ENCODE measurements at regions not wholly inside any gene's neighbourhood (a gene's known extent, or its start where the extent isn't known, plus 50 kb on each side); places are given as distances from the start of the nearest gene placed in this dataset.

DNA sequence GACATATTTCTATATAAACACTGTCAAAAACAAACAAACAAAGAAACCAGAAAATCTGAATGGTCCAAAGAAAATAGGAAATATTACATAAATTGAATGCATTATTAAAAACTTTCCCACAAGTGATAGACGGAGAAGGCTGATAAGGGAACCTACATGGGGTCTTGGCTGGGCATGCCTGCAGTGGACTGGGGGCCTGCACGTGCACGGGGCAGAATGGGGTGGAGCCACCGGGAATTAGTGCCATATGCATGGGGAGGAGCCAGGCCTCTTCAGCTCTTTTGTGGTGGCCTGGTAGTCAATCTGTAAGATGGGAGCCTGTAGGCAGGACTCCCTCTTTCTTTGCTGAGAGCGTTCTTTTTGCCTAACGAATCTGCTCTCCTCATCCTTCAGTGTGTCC lies 1031.7 kb upstream of the FBXO33 start:
- no peaks in the 10 kb centered on the region for H3K4me1 ChIP-seq (ENCODE audit: control insufficient read depth in 4 of 4, insufficient read depth in 4 of 4, low read length in 3 of 4)
- no peak overlapping the region for H3K9ac ChIP-seq (ENCODE audit: low read depth in 1 of 2, low read length in 2 of 2)
- H3K27ac ChIP-seq (ENCODE audit: low read depth in 1 of 2, low read length in 2 of 2), result no peak overlapping the region
- no peak overlapping the region for H3K4me3 ChIP-seq (ENCODE audit: low read depth in 1 of 3, low read length in 3 of 3)
- H3K9me3 ChIP-seq (ENCODE audit: control insufficient read depth in 4 of 4, low read length in 3 of 4), result peaks cover 0 to 12% (median 3%) of the 10 kb centered on the region in 4 donors
- TF ChIP-seq, protein P1, sequence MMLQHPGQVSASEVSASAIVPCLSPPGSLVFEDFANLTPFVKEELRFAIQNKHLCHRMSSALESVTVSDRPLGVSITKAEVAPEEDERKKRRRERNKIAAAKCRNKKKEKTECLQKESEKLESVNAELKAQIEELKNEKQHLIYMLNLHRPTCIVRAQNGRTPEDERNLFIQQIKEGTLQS (IDR thresholded peaks at IDR 0.05), result no peak
- WGBS, result 74% methylated on average over 6 of the region's 6 CpGs
- DNase-seq (ENCODE audit: low spot score), result no peak
- H3K27me3 ChIP-seq (ENCODE audit: control insufficient read depth in 4 of 4, insufficient read depth in 4 of 4, low read length in 3 of 4), result no peaks in the 10 kb centered on the region
- H3K36me3 ChIP-seq (ENCODE audit: control insufficient read depth in 4 of 4, insufficient read depth in 3 of 4, low read depth in 1 of 4, low read length in 3 of 4), result no peaks in the 10 kb centered on the region

DNA sequence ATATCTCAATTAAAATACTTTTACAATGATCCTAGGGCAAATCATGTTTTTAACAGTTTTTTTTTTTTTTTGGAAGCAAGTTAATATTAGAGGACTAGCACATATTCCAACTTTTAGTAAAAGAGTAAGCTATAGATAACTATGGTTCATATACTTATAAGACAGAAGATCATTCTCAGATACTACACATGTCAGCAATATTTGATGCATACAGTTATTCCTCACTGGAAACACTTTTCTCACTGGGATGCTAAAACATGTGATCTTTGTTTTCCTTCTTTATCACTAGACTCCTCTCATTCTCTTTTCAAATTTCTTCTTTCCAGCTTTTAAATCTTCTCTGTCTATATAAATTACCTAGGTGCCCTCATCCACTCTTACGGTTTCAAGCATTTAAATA lies 1020.4 kb upstream of the FBXO33 start:
- TF ChIP-seq RXRA (IDR thresholded peaks at IDR 0.05) (no peak), FOXA1 (IDR thresholded peaks at IDR 0.05) (no peak)
- TF ChIP-seq, protein P2, sequence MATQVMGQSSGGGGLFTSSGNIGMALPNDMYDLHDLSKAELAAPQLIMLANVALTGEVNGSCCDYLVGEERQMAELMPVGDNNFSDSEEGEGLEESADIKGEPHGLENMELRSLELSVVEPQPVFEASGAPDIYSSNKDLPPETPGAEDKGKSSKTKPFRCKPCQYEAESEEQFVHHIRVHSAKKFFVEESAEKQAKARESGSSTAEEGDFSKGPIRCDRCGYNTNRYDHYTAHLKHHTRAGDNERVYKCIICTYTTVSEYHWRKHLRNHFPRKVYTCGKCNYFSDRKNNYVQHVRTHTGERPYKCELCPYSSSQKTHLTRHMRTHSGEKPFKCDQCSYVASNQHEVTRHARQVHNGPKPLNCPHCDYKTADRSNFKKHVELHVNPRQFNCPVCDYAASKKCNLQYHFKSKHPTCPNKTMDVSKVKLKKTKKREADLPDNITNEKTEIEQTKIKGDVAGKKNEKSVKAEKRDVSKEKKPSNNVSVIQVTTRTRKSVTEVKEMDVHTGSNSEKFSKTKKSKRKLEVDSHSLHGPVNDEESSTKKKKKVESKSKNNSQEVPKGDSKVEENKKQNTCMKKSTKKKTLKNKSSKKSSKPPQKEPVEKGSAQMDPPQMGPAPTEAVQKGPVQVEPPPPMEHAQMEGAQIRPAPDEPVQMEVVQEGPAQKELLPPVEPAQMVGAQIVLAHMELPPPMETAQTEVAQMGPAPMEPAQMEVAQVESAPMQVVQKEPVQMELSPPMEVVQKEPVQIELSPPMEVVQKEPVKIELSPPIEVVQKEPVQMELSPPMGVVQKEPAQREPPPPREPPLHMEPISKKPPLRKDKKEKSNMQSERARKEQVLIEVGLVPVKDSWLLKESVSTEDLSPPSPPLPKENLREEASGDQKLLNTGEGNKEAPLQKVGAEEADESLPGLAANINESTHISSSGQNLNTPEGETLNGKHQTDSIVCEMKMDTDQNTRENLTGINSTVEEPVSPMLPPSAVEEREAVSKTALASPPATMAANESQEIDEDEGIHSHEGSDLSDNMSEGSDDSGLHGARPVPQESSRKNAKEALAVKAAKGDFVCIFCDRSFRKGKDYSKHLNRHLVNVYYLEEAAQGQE (IDR thresholded peaks at IDR 0.05), result no peak
- 91% methylated on average over 1 of the region's 1 CpG for WGBS
- DNase-seq (ENCODE audit: low spot score), result no peak
- Histone ChIP-seq H3K4me3 (ENCODE audit: low read depth in 1 of 3, low read length in 3 of 3) (no peak overlapping the region), H3K9me3 (ENCODE audit: control insufficient read depth in 4 of 4, low read length in 3 of 4) (no peaks in the 10 kb centered on the region), H3K27ac (ENCODE audit: low read depth in 1 of 2, low read length in 2 of 2) (no peak overlapping the region), H3K9ac (ENCODE audit: low read depth in 1 of 2, low read length in 2 of 2) (no peak overlapping the region), H3K4me1 (ENCODE audit: control insufficient read depth in 4 of 4, insufficient read depth in 4 of 4, low read length in 3 of 4) (no peaks in the 10 kb centered on the region), H3K36me3 (ENCODE audit: control insufficient read depth in 4 of 4, insufficient read depth in 3 of 4, low read depth in 1 of 4, low read length in 3 of 4) (no peaks in the 10 kb centered on the region), H3K27me3 (ENCODE audit: control insufficient read depth in 4 of 4, insufficient read depth in 4 of 4, low read length in 3 of 4) (no peaks in the 10 kb centered on the region)

DNA sequence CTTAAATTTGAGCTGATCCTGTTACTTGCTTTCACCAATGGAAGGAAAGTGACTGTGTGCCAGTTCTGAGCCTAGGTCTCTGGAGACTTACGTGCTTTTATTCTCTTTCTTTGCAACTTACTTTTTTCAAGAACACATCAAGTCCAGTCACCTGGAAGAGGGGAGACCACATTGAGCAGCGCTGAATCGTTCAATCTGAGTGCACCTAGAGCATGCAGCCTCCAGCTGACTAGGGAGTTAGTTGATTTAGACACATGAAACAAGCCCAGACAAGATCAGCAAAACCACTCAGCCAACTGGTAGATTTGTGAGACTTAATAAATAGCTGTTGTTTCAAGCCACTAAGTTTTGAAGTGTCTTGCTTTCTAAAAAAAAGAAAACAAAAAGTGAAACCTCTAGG lies 1014.8 kb upstream of the FBXO33 start:
- Histone ChIP-seq H3K36me3 (ENCODE audit: control insufficient read depth in 4 of 4, insufficient read depth in 3 of 4, low read depth in 1 of 4, low read length in 3 of 4) (no peaks in the 10 kb centered on the region), H3K4me1 (ENCODE audit: control insufficient read depth in 4 of 4, insufficient read depth in 4 of 4, low read length in 3 of 4) (no peaks in the 10 kb centered on the region), H3K9me3 (ENCODE audit: control insufficient read depth in 4 of 4, low read length in 3 of 4) (no peaks in the 10 kb centered on the region), H3K4me3 (ENCODE audit: low read depth in 1 of 3, low read length in 3 of 3) (no peak overlapping the region), H3K27ac (ENCODE audit: low read depth in 1 of 2, low read length in 2 of 2) (no peak overlapping the region), H3K27me3 (ENCODE audit: control insufficient read depth in 4 of 4, insufficient read depth in 4 of 4, low read length in 3 of 4) (no peaks in the 10 kb centered on the region), H3K9ac (ENCODE audit: low read depth in 1 of 2, low read length in 2 of 2) (no peak overlapping the region)
- no peak for TF ChIP-seq YY1 (IDR thresholded peaks at IDR 0.05)
- TF ChIP-seq RXRA (IDR thresholded peaks at IDR 0.05), result no peak
- TF ChIP-seq, protein P3, sequence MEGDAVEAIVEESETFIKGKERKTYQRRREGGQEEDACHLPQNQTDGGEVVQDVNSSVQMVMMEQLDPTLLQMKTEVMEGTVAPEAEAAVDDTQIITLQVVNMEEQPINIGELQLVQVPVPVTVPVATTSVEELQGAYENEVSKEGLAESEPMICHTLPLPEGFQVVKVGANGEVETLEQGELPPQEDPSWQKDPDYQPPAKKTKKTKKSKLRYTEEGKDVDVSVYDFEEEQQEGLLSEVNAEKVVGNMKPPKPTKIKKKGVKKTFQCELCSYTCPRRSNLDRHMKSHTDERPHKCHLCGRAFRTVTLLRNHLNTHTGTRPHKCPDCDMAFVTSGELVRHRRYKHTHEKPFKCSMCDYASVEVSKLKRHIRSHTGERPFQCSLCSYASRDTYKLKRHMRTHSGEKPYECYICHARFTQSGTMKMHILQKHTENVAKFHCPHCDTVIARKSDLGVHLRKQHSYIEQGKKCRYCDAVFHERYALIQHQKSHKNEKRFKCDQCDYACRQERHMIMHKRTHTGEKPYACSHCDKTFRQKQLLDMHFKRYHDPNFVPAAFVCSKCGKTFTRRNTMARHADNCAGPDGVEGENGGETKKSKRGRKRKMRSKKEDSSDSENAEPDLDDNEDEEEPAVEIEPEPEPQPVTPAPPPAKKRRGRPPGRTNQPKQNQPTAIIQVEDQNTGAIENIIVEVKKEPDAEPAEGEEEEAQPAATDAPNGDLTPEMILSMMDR (IDR thresholded peaks at IDR 0.05; ENCODE audit: low read depth, low read length, missing input control), result no peak
- TF ChIP-seq, protein P2 (IDR thresholded peaks at IDR 0.05), result no peak
- TF ChIP-seq, protein P1 (IDR thresholded peaks at IDR 0.05), result no peak
- DNase-seq (ENCODE audit: low spot score), result no peak
- 74% methylated on average over 3 of the region's 3 CpGs for WGBS
